Heart right ventricle (tissue), 16 donors: ENCODE measurements at regions not wholly inside any gene's neighbourhood (a gene's known extent, or its start where the extent isn't known, plus 50 kb on each side); places are given as distances from the start of the nearest gene placed in this dataset.

Experiments
- ATAC-seq, 8 donors: fragments of 200-7000 bp; cut with Tn5 transposase; one replicate each; pipeline ENCODE4 v1.9.1; 2020; ENCODE audit warnings: mild to moderate bottlenecking in 8 of 8, moderate library complexity in 8 of 8, moderate number of reproducible peaks in 1 of 8
- DNase-seq, 2 donors: peaks; one replicate each; pipeline ENCODE4 v3.0.0-alpha.2; 2020
- H3K27ac ChIP-seq, 10 donors: fragments of 200-600 bp; sonication (generic) in 2 of 10; one replicate each; pipeline versions ENCODE4 v1.5.0 to v1.8.0; 2020 to 2022; ENCODE audit warnings: mild to moderate bottlenecking in 3 of 10
- H3K27me3 ChIP-seq, 7 donors: fragments of 200-600 bp; one replicate each; pipeline ENCODE4 v1.8.0; 2021 to 2022; ENCODE audit warnings: mild to moderate bottlenecking in 2 of 7
- H3K36me3 ChIP-seq, 9 donors: fragments of 200-600 bp; sonication (generic) in 1 of 9; one replicate each; pipeline versions ENCODE4 v1.5.0 to v1.8.0; 2020 to 2022; ENCODE audit warnings: mild to moderate bottlenecking in 2 of 9
- H3K4me1 ChIP-seq, 9 donors: fragments of 200-600 bp; sonication (generic) in 1 of 9; one replicate each; pipeline versions ENCODE4 v1.5.0 to v1.8.0; 2020 to 2022; ENCODE audit warnings: mild to moderate bottlenecking in 4 of 9
- H3K4me3 ChIP-seq, 10 donors: fragments of 200-600 bp; sonication (generic) in 2 of 10; one replicate each; pipeline versions ENCODE4 v1.5.0 to v1.8.0; 2020 to 2022; ENCODE audit warnings: mild to moderate bottlenecking in 7 of 10, moderate library complexity in 2 of 10
- H3K9me3 ChIP-seq, 11 donors: fragments of 200-600 bp in 10 of 11; sonication (generic) in 2 of 11; one replicate each; pipeline versions ENCODE4 v1.5.0 to v1.8.0; 2013 to 2022; ENCODE audit warnings: mild to moderate bottlenecking in 2 of 11, control low read depth in 1 of 11, moderate library complexity in 1 of 11
- CTCF ChIP-seq, 9 donors: fragments of 200-600 bp; sonication (generic) in 2 of 9; IDR thresholded peaks; one replicate each; pipeline versions ENCODE4 v1.5.0 to v1.8.0; 2021 to 2022; ENCODE audit warnings: antibody characterized with exemption in 9 of 9, mild to moderate bottlenecking in 5 of 9, moderate library complexity in 1 of 9
- WGBS, 2 donors: extraction: QIAGEN DNeasy Blood & Tissue Kit; methylation state at CpG; one replicate each; pipeline ENCODE4 v1.1.7; 2013; ENCODE audit warnings: inconsistent platforms in 1 of 2; 5-methylcytosine and 5-hydroxymethylcytosine counted together
- intact Hi-C, 10 donors: fragments of 100-400 bp; cut with DNase I; formaldehyde crosslinking; loops; one replicate each; pipeline versions ENCODE4 v1.11.1 to v1.14.2; 2022
- donor health status: Arrhythmogenic right ventricular cardiomyopathy.
- donor health status: ischemic (EF 13 %, LVEDD 7.1; RV severe dilation, severe dysfunction).
- donor health status: healthy with polysubstance abuse.
- donor health status: DM: no; HTN: yes; CAD: no.
- donor health status: DM: no; HTN: no; CAD: no.
- donor health status: ischemic (EF 25% LVEDD 6.9; RV normal size, moderate dysfunction).
- donor health status: ischemic (EF 25% LVEDD 5.7; RV mildly dilated, moderate dysfunction).
- donor health status: healthy.
- donor health status: DM: yes; HTN: yes; CAD: no.
- donor health status: Ischemic cardiomyopathy.
- donor health status: ischemic (EF 35%, LVEDD 5.7; RV mildly dilated, moderate dysfunction).
- donor health status: nonischemic (EF 11% LVEDD 7.7; RV severe dilation, severe dysfunction).
- donor health status: DM: yes; HTN: yes; CAD: no.
- donor health status: PGD.
- donor health status: ischemic (EF 29% LVEDD 5.4; RV normal size, mild dysfunction).
- donor health status: nonischemic (EF 23%, LVEDD 6.1; RV moderate dilation, normal function).

DNA sequence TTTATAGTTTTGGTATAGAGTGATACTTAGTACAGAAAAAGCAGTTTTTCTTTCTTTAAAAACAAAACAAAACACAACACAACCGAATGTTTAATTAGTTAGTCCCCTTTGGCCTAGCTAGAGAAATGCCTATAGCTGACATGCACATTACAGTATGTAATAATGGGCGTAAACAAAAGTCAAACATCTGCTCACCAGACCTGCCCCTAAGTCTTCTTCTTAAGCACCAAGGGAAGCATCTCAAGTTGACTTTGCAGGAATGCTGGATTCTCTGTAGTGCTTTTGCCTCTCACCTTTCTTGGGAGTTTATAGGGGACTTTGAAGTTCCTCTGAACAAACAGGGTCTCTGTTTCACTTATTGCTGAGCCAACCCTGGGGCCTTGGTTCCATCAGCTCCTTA, 143.7 kb downstream of the TM2D1 start:
- Histone ChIP-seq H3K36me3 (no peaks in the 10 kb centered on the region), H3K27ac (no peak overlapping the region), H3K9me3 (no peaks in the 10 kb centered on the region), H3K27me3 (no peaks in the 10 kb centered on the region), H3K4me1 (peaks cover 0 to 3% (median 0%) of the 10 kb centered on the region in 9 donors), H3K4me3 (no peak overlapping the region)
- 87 to 94% methylated on average over 2 of the region's 2 CpGs for WGBS, 2 donors
- DNase-seq: no peak
- intact Hi-C loops: loop anchor here in 4 of 10 donors (10.0 kb wide), 4 partner anchors 106 to 526 kb away; no protein-coding TSS in a partner anchor
- no peak for ATAC-seq
- no peak for TF ChIP-seq CTCF (IDR thresholded peaks at IDR 0.05)

- Histone ChIP-seq H3K36me3 (no peaks in the 10 kb centered on the region), H3K27me3 (no peaks in the 10 kb centered on the region), H3K4me1 (peaks cover 0 to 3% (median 0%) of the 10 kb centered on the region in 9 donors), H3K9me3 (no peaks in the 10 kb centered on the region), H3K4me3 (no peak overlapping the region), H3K27ac (peak overlapping the region in 1 of 10 donors; percentile 56)
- no peak for DNase-seq
- 96 to 98% methylated on average over 2 of the region's 2 CpGs for WGBS, 2 donors
- no peak for TF ChIP-seq CTCF (IDR thresholded peaks at IDR 0.05)
- ATAC-seq: no peak
- intact Hi-C loops: loop anchor here in 4 of 10 donors (10.0 kb wide), 4 partner anchors 106 to 526 kb away; no protein-coding TSS in a partner anchor
These were observed 144.5 kb downstream of the TM2D1 start for GRCh38 chr1:61580417-61580816.

DNA sequence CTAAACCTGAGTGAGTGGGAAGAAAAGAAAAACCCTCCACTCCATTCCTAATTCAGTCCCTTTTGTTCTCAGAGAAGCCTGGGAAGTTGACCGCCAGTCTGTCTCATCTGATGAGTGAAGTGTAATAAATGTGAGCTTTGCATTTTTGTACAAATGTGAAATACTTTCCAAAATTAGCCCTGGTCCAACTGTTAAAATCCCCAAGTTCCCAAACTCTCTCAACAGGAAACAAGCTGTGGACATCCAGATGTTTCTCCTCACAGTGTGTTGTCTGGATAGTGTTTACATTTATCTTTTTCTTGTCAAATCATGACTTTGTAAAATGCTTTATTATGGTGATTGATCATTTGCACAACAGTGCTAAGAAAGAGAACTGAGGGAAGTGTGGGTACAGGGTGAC, 145.1 kb downstream of the TM2D1 start:
- ATAC-seq: peak in 4 of 8 donors; percentile 21 to 61 (median 49)

DNA sequence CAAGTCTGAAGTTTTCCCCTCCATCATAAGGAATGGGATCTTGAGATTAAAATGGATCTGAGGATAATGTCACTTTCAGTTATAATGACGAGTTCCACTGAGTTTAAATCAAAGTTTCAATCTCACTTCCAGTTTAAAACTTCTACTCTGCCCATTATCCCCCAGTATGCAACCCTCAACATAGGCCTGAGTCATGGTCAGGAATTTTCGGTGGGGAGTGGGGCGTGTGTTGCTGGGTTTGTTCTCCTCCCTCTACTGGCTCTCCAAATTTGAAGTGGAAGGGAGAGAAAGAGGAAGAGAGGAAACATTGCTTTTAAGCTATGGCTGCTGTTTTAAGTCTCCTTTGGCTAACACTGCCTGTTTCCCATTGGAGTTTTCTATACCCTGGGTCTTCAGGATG, 152.9 kb downstream of the TM2D1 start:
- no peak for TF ChIP-seq CTCF (IDR thresholded peaks at IDR 0.05)
- intact Hi-C loops: no loop called here
- Histone ChIP-seq H3K27me3 (no peaks in the 10 kb centered on the region), H3K4me3 (no peak overlapping the region), H3K9me3 (peaks cover 0 to 5% (median 0%) of the 10 kb centered on the region in 11 donors), H3K4me1 (no peaks in the 10 kb centered on the region), H3K27ac (no peak overlapping the region), H3K36me3 (no peaks in the 10 kb centered on the region)
- ATAC-seq: no peak
- no peak for DNase-seq
- 81 to 86% methylated on average over 3 of the region's 3 CpGs for WGBS, 2 donors

More for the DNA sequence above, 145.1 kb downstream of the TM2D1 start:
- Histone ChIP-seq H3K4me3 (no peak overlapping the region), H3K36me3 (no peaks in the 10 kb centered on the region), H3K27me3 (no peaks in the 10 kb centered on the region), H3K4me1 (peaks cover 0 to 3% (median 0%) of the 10 kb centered on the region in 9 donors), H3K27ac (peak overlapping the region in 3 of 10 donors; percentile 26 to 56 (median 36)), H3K9me3 (no peaks in the 10 kb centered on the region)
- no peak for DNase-seq
- intact Hi-C loops: loop anchor here in 4 of 10 donors (10.0 kb wide), 4 partner anchors 105 to 525 kb away; no protein-coding TSS in a partner anchor
- WGBS, 2 donors: 67 to 83% methylated on average over 1 of the region's 1 CpG
- no peak for TF ChIP-seq CTCF (IDR thresholded peaks at IDR 0.05)
